NCI-H446 treated with DMSO at 0.1 percent for 48 hours (cell line): ENCODE measurements at regions not wholly inside any gene's neighbourhood (a gene's known extent, or its start where the extent isn't known, plus 50 kb on each side); places are given as distances from the start of the nearest gene placed in this dataset.
A peak's percentile ranks its signal among the peaks of the same experiment; 100 is the strongest.

Experiments
- DNase-seq: peaks from one replicate; lab custom pipeline; 2025; lab: John Stamatoyannopoulos, UW

GRCh38 chr1:207971331-207972219, 60.6 kb upstream of the CD34 start:
- DNase-seq: no peak

DNA sequence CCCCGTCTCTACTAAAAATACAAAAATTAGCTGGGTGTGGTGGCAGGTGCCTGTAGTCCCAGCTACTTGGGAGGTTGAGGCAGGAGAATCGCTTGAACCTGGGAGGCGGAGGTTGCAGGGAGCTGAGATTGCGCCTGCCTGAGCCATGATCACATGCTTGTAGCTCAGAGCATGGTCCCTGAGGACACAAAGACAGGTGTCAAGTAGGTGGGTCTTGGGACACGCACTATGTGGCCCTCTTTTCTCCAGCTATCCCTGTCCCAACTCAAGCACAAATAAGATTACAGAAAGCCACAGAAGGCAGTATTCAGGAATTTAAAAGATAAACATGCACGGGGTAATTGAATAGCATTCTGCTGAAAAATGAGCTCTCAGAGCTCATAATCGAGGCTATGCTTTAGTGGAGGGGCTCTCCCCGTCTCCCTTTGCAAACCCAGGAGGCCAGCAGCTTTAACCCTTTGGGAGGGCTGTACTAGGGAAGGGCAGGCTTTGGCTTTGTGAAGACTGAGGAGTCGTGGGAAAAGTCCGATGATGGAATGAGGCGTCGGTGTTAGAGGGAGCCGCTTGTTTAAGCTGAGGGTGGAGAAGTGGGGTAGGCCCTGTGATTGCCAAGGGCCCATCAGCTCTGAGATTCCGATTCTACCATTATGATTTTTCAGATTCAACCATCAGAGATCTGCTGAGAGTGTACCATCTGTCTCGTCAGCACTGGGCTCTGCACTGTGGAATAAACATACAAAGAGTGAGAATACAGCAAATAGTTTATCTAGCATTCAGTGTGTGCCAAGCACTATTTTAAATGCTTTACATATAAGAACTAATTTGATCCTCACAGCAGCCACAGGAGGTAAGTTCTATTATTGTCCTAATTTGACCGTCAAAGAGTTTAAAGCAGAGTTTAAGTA, 59.7 kb upstream of the CD34 start:
- no peak for DNase-seq

- no peak for DNase-seq
Measured at GRCh38 chr1:207969528-207969927, 58.6 kb upstream of the CD34 start.

GRCh38 chr1:207968521-207969009, 57.6 kb upstream of the CD34 start:
- DNase-seq: no peak

DNA sequence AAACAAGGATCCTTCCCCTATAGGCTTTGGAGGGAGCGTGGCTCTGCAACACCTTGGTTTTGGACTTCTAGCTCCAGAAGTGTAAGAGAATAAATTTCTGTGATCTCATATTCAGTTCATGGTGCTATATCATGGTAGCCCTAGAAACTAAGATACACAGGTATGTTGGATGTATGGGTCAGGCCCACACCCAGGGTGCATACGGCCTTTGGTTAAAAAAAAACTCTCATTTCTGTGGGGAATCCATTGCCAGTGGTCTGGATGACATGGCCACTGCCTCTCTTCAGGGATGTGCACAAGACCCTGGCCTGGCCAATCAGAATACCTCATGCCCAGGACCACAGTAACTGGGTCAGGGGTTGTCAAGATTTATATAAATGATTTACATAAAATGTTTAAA, 56.8 kb upstream of the CD34 start:
- DNase-seq: no peak

- no peak for DNase-seq
Measured at GRCh38 chr1:207966521-207966920, 55.6 kb upstream of the CD34 start.

DNA sequence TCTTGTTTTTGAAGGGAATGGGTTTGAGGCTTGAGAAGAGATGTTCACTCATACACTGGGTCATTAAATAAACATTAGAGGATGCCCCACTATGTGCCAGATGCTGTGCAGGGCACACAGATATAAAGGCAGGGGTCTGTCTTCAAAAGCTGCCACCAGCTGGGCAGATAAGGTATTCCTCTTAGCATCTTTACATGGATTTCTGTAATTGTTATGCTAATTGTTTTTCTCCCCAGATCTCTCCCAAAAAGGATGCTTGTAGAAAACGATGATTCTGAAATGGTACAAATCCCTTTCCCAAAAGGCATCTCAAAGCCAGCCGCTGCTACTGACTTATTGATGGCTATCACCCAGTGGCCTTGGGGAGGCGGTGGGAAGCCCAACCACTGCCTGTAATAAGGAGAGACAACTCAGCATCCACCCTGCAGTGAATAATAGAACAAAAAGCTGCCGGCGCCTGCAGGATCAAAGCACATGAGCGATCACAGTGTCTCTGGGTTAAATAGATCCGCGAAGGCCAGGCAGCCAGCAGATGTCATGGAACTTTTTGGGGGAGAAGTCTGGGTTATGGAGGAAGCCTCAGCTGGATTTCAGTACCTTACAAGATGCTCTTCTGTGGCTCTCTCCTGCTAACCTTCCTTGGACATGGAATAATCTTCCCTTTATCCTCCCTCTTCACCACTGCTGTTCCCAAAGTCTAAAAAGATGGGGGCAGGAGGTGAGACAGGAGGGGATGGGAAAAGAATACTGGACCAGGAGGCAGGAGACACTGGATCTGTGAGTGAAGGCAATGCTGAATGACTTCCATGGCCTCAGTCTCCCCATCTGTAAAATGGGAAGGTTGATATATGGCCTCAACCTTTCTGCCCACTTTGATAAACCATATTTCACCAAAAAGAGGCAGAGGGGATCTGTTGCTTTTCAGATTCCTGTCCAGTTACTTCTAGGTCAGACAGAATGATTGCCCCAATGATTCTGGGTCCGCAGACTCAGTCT, 54.8 kb upstream of the CD34 start:
- DNase-seq: no peak

GRCh38 chr1:207964195-207964966, 53.5 kb upstream of the CD34 start:
- DNase-seq: no peak

GRCh38 chr1:207963427-207964194, 52.7 kb upstream of the CD34 start:
- peak; percentile 68 for DNase-seq

DNA sequence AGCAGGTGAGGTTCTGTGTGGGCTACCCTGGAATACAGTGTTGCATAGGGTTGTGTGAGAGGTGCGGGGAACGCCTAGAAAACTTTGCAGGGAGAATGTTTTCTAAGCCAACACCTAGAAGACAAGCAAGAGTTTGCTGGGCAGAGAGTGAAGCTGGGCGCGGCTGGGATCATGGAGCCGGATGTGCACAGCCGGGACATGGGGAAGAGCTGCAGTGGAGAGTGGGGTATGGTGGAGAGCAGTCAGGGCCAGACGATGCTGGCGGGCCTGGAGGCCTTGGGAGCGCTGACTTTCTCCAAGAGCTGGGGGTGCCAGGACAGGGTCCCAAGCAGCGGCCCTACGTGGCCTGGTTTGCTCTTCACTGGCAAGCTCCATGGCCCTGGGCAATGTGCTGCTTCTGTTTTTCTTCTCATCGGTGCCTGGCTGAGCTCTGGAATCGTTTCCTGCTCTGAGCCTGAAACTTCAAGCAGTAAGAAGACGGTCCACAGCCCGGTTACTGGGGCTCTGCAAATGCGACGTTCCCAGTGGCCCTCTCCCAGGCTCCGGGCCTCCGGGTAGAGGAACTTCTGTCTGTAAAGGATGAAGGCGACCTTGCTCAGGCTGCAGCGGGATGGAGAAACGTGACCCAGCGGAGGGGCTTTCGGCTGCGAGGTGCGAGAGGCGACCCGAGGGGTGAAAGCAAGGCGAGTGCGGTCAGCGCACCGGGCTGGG, 51.9 kb upstream of the CD34 start:
- DNase-seq: no peak
